HUES64 (cell line): ENCODE measurements at regions not wholly inside any gene's neighbourhood (a gene's known extent, or its start where the extent isn't known, plus 50 kb on each side); places are given as distances from the start of the nearest gene placed in this dataset.

ENCODE experiments used
- H3K27ac ChIP-seq: 2 replicates; pipeline ENCODE4 v1.7.0; 2013; ENCODE audit warnings: low read depth, low read length, inconsistent platforms
- H3K27me3 ChIP-seq: 2 replicates; pipeline ENCODE4 v1.6.1; 2013; ENCODE audit warnings: mild to moderate bottlenecking, low read length; ENCODE audit not compliant: insufficient read depth
- H3K36me3 ChIP-seq: 2 replicates; pipeline ENCODE4 v1.6.1; 2013; ENCODE audit warnings: mild to moderate bottlenecking, low read length; ENCODE audit not compliant: insufficient read depth
- H3K4me1 ChIP-seq: 2 replicates; pipeline ENCODE4 v1.6.1; 2013; ENCODE audit warnings: mild to moderate bottlenecking, low read length, moderate library complexity; ENCODE audit not compliant: insufficient read depth
- H3K4me3 ChIP-seq: 2 replicates; pipeline ENCODE4 v1.5.1; 2013; ENCODE audit warnings: mild to moderate bottlenecking, low read length, moderate library complexity
- H3K9ac ChIP-seq: 2 replicates; pipeline ENCODE4 v1.6.1; 2013; ENCODE audit warnings: mild to moderate bottlenecking, low read depth, low read length
- H3K9me3 ChIP-seq: 2 replicates; pipeline ENCODE4 v1.6.1; 2013; ENCODE audit warnings: low read depth, low read length; ENCODE audit not compliant: insufficient read depth
- WGBS: fragments of 150-250, 120-280 bp; methylation state at CpG from one replicate; pipeline ENCODE4 v1.1.7; 2013; ENCODE audit warnings: missing lambda C conversion rate; 5-methylcytosine and 5-hydroxymethylcytosine counted together

GRCh38 chrX:139200346-139200745 lies 330.2 kb upstream of the F9 start:
- peaks cover 83% of the 10 kb centered on the region for H3K27me3 ChIP-seq
- H3K9me3 ChIP-seq = no peaks in the 10 kb centered on the region
- WGBS = 80% methylated on average over 2 of the region's 2 CpGs
- no peak overlapping the region for H3K9ac ChIP-seq
- peaks cover 14% of the 10 kb centered on the region; the same call in 1 of the 2 replicates for H3K4me1 ChIP-seq
- H3K4me3 ChIP-seq = no peak overlapping the region
- H3K27ac ChIP-seq = no peak overlapping the region
- H3K36me3 ChIP-seq = no peaks in the 10 kb centered on the region

GRCh38 chrX:139199933-139200332 lies 330.6 kb upstream of the F9 start:
- Histone ChIP-seq H3K9me3 (no peaks in the 10 kb centered on the region), H3K9ac (no peak overlapping the region), H3K27me3 (peaks cover 88% of the 10 kb centered on the region), H3K4me1 (peaks cover 16% of the 10 kb centered on the region; the same call in 1 of the 2 replicates), H3K36me3 (no peaks in the 10 kb centered on the region), H3K4me3 (no peak overlapping the region), H3K27ac (no peak overlapping the region)
- WGBS = 91% methylated on average over 2 of the region's 2 CpGs

GRCh38 chrX:139198936-139199335 lies 331.6 kb upstream of the F9 start:
- peaks cover 90% of the 10 kb centered on the region for H3K27me3 ChIP-seq
- H3K27ac ChIP-seq = no peak overlapping the region
- H3K9ac ChIP-seq = no peak overlapping the region
- H3K36me3 ChIP-seq = no peaks in the 10 kb centered on the region
- peaks cover 16% of the 10 kb centered on the region; the same call in 1 of the 2 replicates for H3K4me1 ChIP-seq
- H3K4me3 ChIP-seq = no peak overlapping the region
- no peaks in the 10 kb centered on the region for H3K9me3 ChIP-seq

GRCh38 chrX:139196890-139197289 lies 333.6 kb upstream of the F9 start:
- H3K27me3 ChIP-seq = peaks cover 91% of the 10 kb centered on the region
- WGBS = 96% methylated on average over 3 of the region's 3 CpGs
- no peak overlapping the region for H3K9ac ChIP-seq
- no peak overlapping the region for H3K4me3 ChIP-seq
- no peaks in the 10 kb centered on the region for H3K36me3 ChIP-seq
- H3K4me1 ChIP-seq = peaks cover 14% of the 10 kb centered on the region; the same call in 1 of the 2 replicates
- H3K9me3 ChIP-seq = no peaks in the 10 kb centered on the region
- H3K27ac ChIP-seq = no peak overlapping the region

GRCh38 chrX:139194571-139195280 lies 335.8 kb upstream of the F9 start:
- H3K27me3 ChIP-seq = peaks cover 92% of the 10 kb centered on the region
- no peaks in the 10 kb centered on the region for H3K36me3 ChIP-seq
- H3K27ac ChIP-seq = no peak overlapping the region
- H3K9ac ChIP-seq = peak overlapping the region; percentile 50; the same call in 1 of the 2 replicates
- peak overlapping the region; percentile 45 for H3K4me3 ChIP-seq
- H3K4me1 ChIP-seq = peaks cover 12% of the 10 kb centered on the region; the same call in 1 of the 2 replicates
- H3K9me3 ChIP-seq = no peaks in the 10 kb centered on the region
- WGBS = 90% methylated on average over 50 of the region's 50 CpGs

- Histone ChIP-seq H3K4me3 (no peak overlapping the region), H3K27me3 (peaks cover 99% of the 10 kb centered on the region), H3K36me3 (no peaks in the 10 kb centered on the region), H3K9me3 (no peaks in the 10 kb centered on the region), H3K9ac (no peak overlapping the region), H3K27ac (no peak overlapping the region), H3K4me1 (peaks cover 12% of the 10 kb centered on the region; the same call in 1 of the 2 replicates)
- 68% methylated on average over 4 of the region's 6 CpGs for WGBS
These were observed 338.1 kb upstream of the F9 start for GRCh38 chrX:139192386-139192961.

- Histone ChIP-seq H3K9ac (no peak overlapping the region), H3K27ac (no peak overlapping the region), H3K36me3 (no peaks in the 10 kb centered on the region), H3K27me3 (peaks cover 99% of the 10 kb centered on the region), H3K4me1 (peaks cover 12% of the 10 kb centered on the region; the same call in 1 of the 2 replicates), H3K4me3 (no peak overlapping the region), H3K9me3 (no peaks in the 10 kb centered on the region)
- WGBS = 55% methylated on average over 6 of the region's 6 CpGs
These were observed 338.7 kb upstream of the F9 start for GRCh38 chrX:139191746-139192385.

- Histone ChIP-seq H3K9me3 (no peaks in the 10 kb centered on the region), H3K4me3 (no peak overlapping the region), H3K36me3 (no peaks in the 10 kb centered on the region), H3K4me1 (peaks cover 12% of the 10 kb centered on the region; the same call in 1 of the 2 replicates), H3K27me3 (peaks cover 98% of the 10 kb centered on the region), H3K27ac (no peak overlapping the region), H3K9ac (no peak overlapping the region)
- WGBS = 83% methylated on average over 2 of the region's 2 CpGs
These were observed 339.3 kb upstream of the F9 start for GRCh38 chrX:139191286-139191685.

- 94% methylated on average over 4 of the region's 4 CpGs for WGBS
- no peak overlapping the region for H3K27ac ChIP-seq
- H3K9ac ChIP-seq = no peak overlapping the region
- H3K36me3 ChIP-seq = no peaks in the 10 kb centered on the region
- H3K27me3 ChIP-seq = peaks cover 63% of the 10 kb centered on the region
- H3K4me1 ChIP-seq = peaks cover 8% of the 10 kb centered on the region; the same call in 1 of the 2 replicates
- H3K9me3 ChIP-seq = no peaks in the 10 kb centered on the region
- H3K4me3 ChIP-seq = no peak overlapping the region
These were observed 342.8 kb upstream of the F9 start for GRCh38 chrX:139187738-139188137.

GRCh38 chrX:139186991-139187390 lies 343.5 kb upstream of the F9 start:
- Histone ChIP-seq H3K4me1 (peaks cover 5% of the 10 kb centered on the region; the same call in 1 of the 2 replicates), H3K4me3 (no peak overlapping the region), H3K36me3 (no peaks in the 10 kb centered on the region), H3K27me3 (peaks cover 55% of the 10 kb centered on the region), H3K9me3 (no peaks in the 10 kb centered on the region), H3K9ac (no peak overlapping the region), H3K27ac (no peak overlapping the region)
- 100% methylated on average over 1 of the region's 1 CpG for WGBS

- Histone ChIP-seq H3K9ac (no peak overlapping the region), H3K9me3 (no peaks in the 10 kb centered on the region), H3K27ac (no peak overlapping the region), H3K27me3 (no peaks in the 10 kb centered on the region), H3K4me1 (no peaks in the 10 kb centered on the region), H3K4me3 (no peak overlapping the region), H3K36me3 (no peaks in the 10 kb centered on the region)
- 83% methylated on average over 1 of the region's 1 CpG for WGBS
These were observed 350.9 kb upstream of the F9 start for GRCh38 chrX:139179592-139179991.
